ENCODE measurements at regions not wholly inside any gene's neighbourhood (a gene's known extent, or its start where the extent isn't known, plus 50 kb on each side); places are given as distances from the start of the nearest gene placed in this dataset.

DNA sequence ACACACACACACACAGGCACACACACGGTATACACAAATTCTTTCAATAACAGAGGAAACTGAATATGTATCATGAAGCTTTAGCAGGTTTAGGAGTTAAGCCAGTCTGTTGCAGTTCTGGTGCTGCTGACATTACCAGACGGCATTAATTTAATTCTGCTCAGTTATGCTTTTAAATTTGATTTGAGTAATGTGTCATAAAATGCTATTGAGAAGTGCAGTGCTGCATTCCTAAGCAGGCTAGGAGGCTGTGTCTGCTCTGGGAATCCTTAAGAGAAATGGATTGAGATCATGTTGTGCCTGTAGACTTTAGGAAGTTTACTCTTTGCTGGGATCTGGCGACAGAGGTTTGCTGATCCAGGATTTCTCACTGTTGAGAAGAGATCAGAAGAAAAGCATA, 733.8 kb downstream of the BRINP1 start:
- BruUV-seq (replicated peaks) = no TSS peak
- ChIA-PET POLR2A (no interaction called here), CTCF (no interaction called here)
- Histone ChIP-seq H3K36me3 (ENCODE audit: control insufficient read depth, insufficient read depth, low read length) (no peaks in the 10 kb centered on the region), H3K4me3 (ENCODE audit: low read depth in 2 of 2, low read length in 2 of 2) (no peak overlapping the region), H3K4me1 (ENCODE audit: control insufficient read depth, insufficient read depth, low read length) (no peaks in the 10 kb centered on the region), H3K27me3 (ENCODE audit: control insufficient read depth, insufficient read depth, low read length) (no peaks in the 10 kb centered on the region), H3K9me3 (ENCODE audit: control insufficient read depth, insufficient read depth, low read depth, low read length) (no peaks in the 10 kb centered on the region), H3K27ac (ENCODE audit: low read length) (no peak overlapping the region)
- DNase-seq (ENCODE audit: low read depth, low spot score) (no peak), ATAC-seq (no peak)
- no peak for TF ChIP-seq POLR2AphosphoS5 (IDR thresholded peaks at IDR 0.05; ENCODE audit: low read depth, low read length)
- TF ChIP-seq TCF7L2 (IDR thresholded peaks at IDR 0.05; ENCODE audit: low read depth, low read length) = no peak
- TF ChIP-seq SIN3A (IDR thresholded peaks at IDR 0.05; ENCODE audit: borderline replicate concordance, insufficient read depth, low read depth, low read length) = no peak
- no peak for TF ChIP-seq CTCF (IDR thresholded peaks at IDR 0.05)
- TF ChIP-seq REST (IDR thresholded peaks at IDR 0.05; ENCODE audit: insufficient read depth in 1 of 2, low read depth in 2 of 2, low read length in 1 of 2) = no peak
- in situ Hi-C loops (cut with HindIII; ENCODE audit: low pct_unique_long_range_greater_than_20kb, low sequenced_read_pairs) (no loop called here), intact Hi-C loops (cut with micrococcal nuclease; ENCODE audit: unreplicated experiment) (no loop called here)

DNA sequence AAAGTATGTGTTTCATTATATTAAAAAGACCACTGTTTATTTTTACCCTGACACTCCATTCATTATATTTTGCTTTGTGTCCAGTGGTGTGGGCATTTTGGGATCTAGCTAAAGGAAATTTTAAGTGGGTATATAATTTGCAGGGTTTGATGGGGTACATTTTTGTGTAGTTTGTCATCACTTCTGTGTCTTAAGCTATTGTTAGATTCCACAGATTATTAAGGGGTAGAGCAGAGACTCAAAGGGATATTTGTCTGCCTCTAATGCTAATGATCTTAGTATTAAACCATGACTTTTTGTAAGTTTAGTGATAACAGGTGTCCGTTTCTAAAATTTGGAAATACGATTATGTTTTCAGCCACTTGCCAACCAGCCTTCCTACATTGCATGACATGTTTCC, 731.6 kb downstream of the BRINP1 start:
- H3K9me3 ChIP-seq (ENCODE audit: control insufficient read depth, insufficient read depth, low read depth, low read length) = no peaks in the 10 kb centered on the region
- no peak overlapping the region for H3K27ac ChIP-seq (ENCODE audit: low read length)
- no peaks in the 10 kb centered on the region for H3K4me1 ChIP-seq (ENCODE audit: control insufficient read depth, insufficient read depth, low read length)
- POLR2A ChIA-PET = no interaction called here
- intact Hi-C loops (cut with micrococcal nuclease; ENCODE audit: unreplicated experiment) (no loop called here), in situ Hi-C loops (cut with HindIII; ENCODE audit: low pct_unique_long_range_greater_than_20kb, low sequenced_read_pairs) (no loop called here)
- ATAC-seq (no peak), DNase-seq (ENCODE audit: low read depth, low spot score) (no peak)
- no peaks in the 10 kb centered on the region for H3K36me3 ChIP-seq (ENCODE audit: control insufficient read depth, insufficient read depth, low read length)
- no peak overlapping the region for H3K4me3 ChIP-seq (ENCODE audit: low read depth in 2 of 2, low read length in 2 of 2)
- no peak for TF ChIP-seq SIN3A (IDR thresholded peaks at IDR 0.05; ENCODE audit: borderline replicate concordance, insufficient read depth, low read depth, low read length)
- no peak for TF ChIP-seq REST (IDR thresholded peaks at IDR 0.05; ENCODE audit: insufficient read depth in 1 of 2, low read depth in 2 of 2, low read length in 1 of 2)
- TF ChIP-seq TCF7L2 (IDR thresholded peaks at IDR 0.05; ENCODE audit: low read depth, low read length) = no peak
- no peak for TF ChIP-seq CTCF (IDR thresholded peaks at IDR 0.05)
- no peak for TF ChIP-seq POLR2AphosphoS5 (IDR thresholded peaks at IDR 0.05; ENCODE audit: low read depth, low read length)
- CTCF ChIA-PET = no interaction called here
- no peaks in the 10 kb centered on the region for H3K27me3 ChIP-seq (ENCODE audit: control insufficient read depth, insufficient read depth, low read length)
- no TSS peak for BruUV-seq (replicated peaks)

All from Panc1 (cell line).